C4-2B (cell line): ENCODE measurements at regions not wholly inside any gene's neighbourhood (a gene's known extent, or its start where the extent isn't known, plus 50 kb on each side); places are given as distances from the start of the nearest gene placed in this dataset.

ENCODE experiments used
- ZFX ChIP-seq: fragments of 450-650 bp; IDR thresholded peaks from 2 replicates; pipeline ENCODE4 v1.6.1; 2017
- TF ChIP-seq, protein P1 (sequence below): fragments of 450-650 bp; conservative IDR thresholded peaks from 2 replicates; pipeline ENCODE4 v1.5.1; 2017; ENCODE audit warnings: mild to moderate bottlenecking

DNA sequence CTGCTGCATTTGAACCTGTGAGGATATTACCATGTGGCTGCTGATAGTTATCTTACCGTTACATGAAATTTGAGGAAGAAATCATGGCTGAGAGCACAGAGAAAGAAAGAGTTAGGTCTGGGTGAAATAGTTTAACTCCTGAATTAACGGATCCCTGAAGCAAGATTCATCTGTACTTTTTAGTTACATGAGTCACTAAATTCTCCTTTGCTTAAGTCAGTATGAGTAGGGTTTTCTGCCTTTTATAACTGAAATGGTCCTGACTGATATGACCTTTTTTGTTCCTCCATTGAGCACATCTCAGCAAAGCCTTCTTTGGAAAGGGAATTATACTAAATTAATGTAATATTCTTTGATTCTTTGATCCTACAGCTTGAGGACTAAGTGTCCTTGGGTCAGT, 333.3 kb upstream of the ZFP64 start:
- TF ChIP-seq, protein P1, sequence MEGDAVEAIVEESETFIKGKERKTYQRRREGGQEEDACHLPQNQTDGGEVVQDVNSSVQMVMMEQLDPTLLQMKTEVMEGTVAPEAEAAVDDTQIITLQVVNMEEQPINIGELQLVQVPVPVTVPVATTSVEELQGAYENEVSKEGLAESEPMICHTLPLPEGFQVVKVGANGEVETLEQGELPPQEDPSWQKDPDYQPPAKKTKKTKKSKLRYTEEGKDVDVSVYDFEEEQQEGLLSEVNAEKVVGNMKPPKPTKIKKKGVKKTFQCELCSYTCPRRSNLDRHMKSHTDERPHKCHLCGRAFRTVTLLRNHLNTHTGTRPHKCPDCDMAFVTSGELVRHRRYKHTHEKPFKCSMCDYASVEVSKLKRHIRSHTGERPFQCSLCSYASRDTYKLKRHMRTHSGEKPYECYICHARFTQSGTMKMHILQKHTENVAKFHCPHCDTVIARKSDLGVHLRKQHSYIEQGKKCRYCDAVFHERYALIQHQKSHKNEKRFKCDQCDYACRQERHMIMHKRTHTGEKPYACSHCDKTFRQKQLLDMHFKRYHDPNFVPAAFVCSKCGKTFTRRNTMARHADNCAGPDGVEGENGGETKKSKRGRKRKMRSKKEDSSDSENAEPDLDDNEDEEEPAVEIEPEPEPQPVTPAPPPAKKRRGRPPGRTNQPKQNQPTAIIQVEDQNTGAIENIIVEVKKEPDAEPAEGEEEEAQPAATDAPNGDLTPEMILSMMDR, result no peak
- TF ChIP-seq ZFX, result no peak
